ENCODE measurements at regions not wholly inside any gene's neighbourhood (a gene's known extent, or its start where the extent isn't known, plus 50 kb on each side); places are given as distances from the start of the nearest gene placed in this dataset.
"Not testable (repeated sequence)": the region's sequence is repeated elsewhere in the genome, so short reads cannot be mapped to it uniquely, and the experiment has no call there.

GRCh38 chr2:111584540-111584939, 299.5 kb downstream of the ANAPC1 start:
- TF ChIP-seq CTCF (conservative IDR thresholded peaks at IDR 0.05; ENCODE audit: low read length); EZH2phosphoT487 (IDR thresholded peaks at IDR 0.05; ENCODE audit: borderline replicate concordance, low read depth, low read length): not testable (repeated sequence)
